ENCODE measurements at regions not wholly inside any gene's neighbourhood (a gene's known extent, or its start where the extent isn't known, plus 50 kb on each side); places are given as distances from the start of the nearest gene placed in this dataset.

DNA sequence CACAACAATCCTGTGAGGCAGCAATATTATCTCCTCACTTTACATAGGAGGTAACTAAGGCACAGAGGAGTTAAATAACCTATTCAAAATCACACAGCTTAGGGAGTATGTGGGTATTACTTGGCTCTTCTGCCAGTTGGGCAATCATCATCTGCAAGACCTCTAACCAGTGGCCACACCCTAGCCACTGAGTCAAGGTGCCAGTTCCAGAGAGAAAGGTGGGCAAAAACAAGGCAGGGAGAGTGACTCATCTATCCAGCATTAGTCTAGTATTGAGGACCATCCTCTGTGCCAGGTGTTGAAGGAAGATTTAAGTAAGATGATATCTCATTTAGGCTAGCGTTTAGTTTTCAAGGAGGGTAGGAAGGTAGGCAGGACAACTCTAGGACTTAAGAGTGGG is 113.9 kb upstream of the EOLA2 start:
- TF ChIP-seq, protein P1, sequence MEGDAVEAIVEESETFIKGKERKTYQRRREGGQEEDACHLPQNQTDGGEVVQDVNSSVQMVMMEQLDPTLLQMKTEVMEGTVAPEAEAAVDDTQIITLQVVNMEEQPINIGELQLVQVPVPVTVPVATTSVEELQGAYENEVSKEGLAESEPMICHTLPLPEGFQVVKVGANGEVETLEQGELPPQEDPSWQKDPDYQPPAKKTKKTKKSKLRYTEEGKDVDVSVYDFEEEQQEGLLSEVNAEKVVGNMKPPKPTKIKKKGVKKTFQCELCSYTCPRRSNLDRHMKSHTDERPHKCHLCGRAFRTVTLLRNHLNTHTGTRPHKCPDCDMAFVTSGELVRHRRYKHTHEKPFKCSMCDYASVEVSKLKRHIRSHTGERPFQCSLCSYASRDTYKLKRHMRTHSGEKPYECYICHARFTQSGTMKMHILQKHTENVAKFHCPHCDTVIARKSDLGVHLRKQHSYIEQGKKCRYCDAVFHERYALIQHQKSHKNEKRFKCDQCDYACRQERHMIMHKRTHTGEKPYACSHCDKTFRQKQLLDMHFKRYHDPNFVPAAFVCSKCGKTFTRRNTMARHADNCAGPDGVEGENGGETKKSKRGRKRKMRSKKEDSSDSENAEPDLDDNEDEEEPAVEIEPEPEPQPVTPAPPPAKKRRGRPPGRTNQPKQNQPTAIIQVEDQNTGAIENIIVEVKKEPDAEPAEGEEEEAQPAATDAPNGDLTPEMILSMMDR (IDR thresholded peaks at IDR 0.05 in 8 of 11, conservative IDR thresholded peaks at IDR 0.05 in 3 of 11): no peak
- TF ChIP-seq POLR2AphosphoS5 (IDR thresholded peaks at IDR 0.05): no peak

All from spleen (tissue), 7 donors.